HT1080 (cell line): ENCODE measurements at regions not wholly inside any gene's neighbourhood (a gene's known extent, or its start where the extent isn't known, plus 50 kb on each side); places are given as distances from the start of the nearest gene placed in this dataset.

Experiments used
- DNase-seq: peaks from one replicate; pipeline ENCODE4 v3.0.0-alpha.2; 2015; ENCODE audit warnings: low read depth

- DNase-seq: no peak
Observed at GRCh38 chrX:147119088-147119487, 304.5 kb upstream of the CXorf51A start.

- no peak for DNase-seq
Observed at GRCh38 chrX:147079974-147080373, 265.4 kb upstream of the CXorf51A start.

- DNase-seq: no peak
Observed at GRCh38 chrX:147079457-147079856, 264.9 kb upstream of the CXorf51A start.

- DNase-seq: no peak
Observed at GRCh38 chrX:147077472-147077871, 262.9 kb upstream of the CXorf51A start.

GRCh38 chrX:147072747-147073146, 258.2 kb upstream of the CXorf51A start:
- no peak for DNase-seq

- peak; percentile 48 for DNase-seq
Observed at GRCh38 chrX:147069926-147070325, 255.4 kb upstream of the CXorf51A start.
